HCT116 (cell line): ENCODE measurements at regions not wholly inside any gene's neighbourhood (a gene's known extent, or its start where the extent isn't known, plus 50 kb on each side); places are given as distances from the start of the nearest gene placed in this dataset.

Source experiments
- CEBPB ChIP-seq: IDR thresholded peaks from 2 replicates; pipeline ENCODE4 v1.6.1; 2012; ENCODE audit warnings: low read depth
- EZH2 ChIP-seq: fragments of 200-600 bp; sonication (generic); IDR thresholded peaks from 2 replicates; pipeline ENCODE4 v1.6.1; 2017; ENCODE audit warnings: antibody characterized with exemption, mixed run types
- JUND ChIP-seq: IDR thresholded peaks from 2 replicates; pipeline ENCODE4 v1.6.1; 2012
- MAX ChIP-seq: IDR thresholded peaks from 2 replicates; pipeline ENCODE4 v1.6.1; 2012
- POLR2A ChIP-seq: IDR thresholded peaks from 2 replicates; pipeline ENCODE4 v1.7.0; 2011; ENCODE audit warnings: borderline replicate concordance; ENCODE audit not compliant: insufficient read depth, insufficient read length; ENCODE audit errors: extremely low read depth
- POLR2AphosphoS5 ChIP-seq: IDR thresholded peaks from 2 replicates; pipeline ENCODE4 v1.6.1; 2011; ENCODE audit warnings: mild to moderate bottlenecking, low read depth, low read length, moderate library complexity
- RAD21 ChIP-seq: IDR thresholded peaks from 2 replicates; pipeline ENCODE4 v1.6.1; 2012; ENCODE audit warnings: low read depth, mild to moderate bottlenecking
- REST ChIP-seq: IDR thresholded peaks from 2 replicates; pipeline ENCODE4 v1.6.1; 2012; ENCODE audit warnings: low read depth
- SIN3A ChIP-seq: IDR thresholded peaks from 2 replicates; pipeline ENCODE4 v1.6.1; 2012; ENCODE audit warnings: low read depth
- YY1 ChIP-seq: IDR thresholded peaks from 2 replicates; pipeline ENCODE4 v1.6.1; 2011; ENCODE audit warnings: low read length, low read depth, moderate library complexity, mild to moderate bottlenecking; ENCODE audit not compliant: insufficient replicate concordance; ENCODE audit errors: extremely low read depth
- TF ChIP-seq, protein P1 (sequence below), 3 experiments: fragments of 200-600 bp in 1 of 3; sonication (generic) in 1 of 3; IDR thresholded peaks in 2 of 3; conservative IDR thresholded peaks in 1 of 3; 2 replicates each; pipeline ENCODE4 v1.5.1; 2012 to 2017; ENCODE audit warnings: low read depth in 2 of 3, low read length in 2 of 3, antibody characterized with exemption in 1 of 3, borderline replicate concordance in 1 of 3, control low read depth in 1 of 3, mild to moderate bottlenecking in 1 of 3, mixed read lengths in 1 of 3, mixed run types in 1 of 3, moderate library complexity in 1 of 3; ENCODE audit not compliant: insufficient read depth in 1 of 3
- TF ChIP-seq, protein P2 (sequence below): IDR thresholded peaks from 2 replicates; pipeline ENCODE4 v1.6.1; 2011; ENCODE audit warnings: mild to moderate bottlenecking, low read length, moderate library complexity; ENCODE audit not compliant: insufficient replicate concordance; ENCODE audit errors: extremely low read depth
- TF ChIP-seq, protein P3 (sequence below): IDR thresholded peaks from 2 replicates; pipeline ENCODE4 v1.6.1; 2012

GRCh38 chr11:45048313-45048841 is 97.7 kb upstream of the TP53I11 start:
- TF ChIP-seq POLR2A: no peak
- TF ChIP-seq, protein P1, sequence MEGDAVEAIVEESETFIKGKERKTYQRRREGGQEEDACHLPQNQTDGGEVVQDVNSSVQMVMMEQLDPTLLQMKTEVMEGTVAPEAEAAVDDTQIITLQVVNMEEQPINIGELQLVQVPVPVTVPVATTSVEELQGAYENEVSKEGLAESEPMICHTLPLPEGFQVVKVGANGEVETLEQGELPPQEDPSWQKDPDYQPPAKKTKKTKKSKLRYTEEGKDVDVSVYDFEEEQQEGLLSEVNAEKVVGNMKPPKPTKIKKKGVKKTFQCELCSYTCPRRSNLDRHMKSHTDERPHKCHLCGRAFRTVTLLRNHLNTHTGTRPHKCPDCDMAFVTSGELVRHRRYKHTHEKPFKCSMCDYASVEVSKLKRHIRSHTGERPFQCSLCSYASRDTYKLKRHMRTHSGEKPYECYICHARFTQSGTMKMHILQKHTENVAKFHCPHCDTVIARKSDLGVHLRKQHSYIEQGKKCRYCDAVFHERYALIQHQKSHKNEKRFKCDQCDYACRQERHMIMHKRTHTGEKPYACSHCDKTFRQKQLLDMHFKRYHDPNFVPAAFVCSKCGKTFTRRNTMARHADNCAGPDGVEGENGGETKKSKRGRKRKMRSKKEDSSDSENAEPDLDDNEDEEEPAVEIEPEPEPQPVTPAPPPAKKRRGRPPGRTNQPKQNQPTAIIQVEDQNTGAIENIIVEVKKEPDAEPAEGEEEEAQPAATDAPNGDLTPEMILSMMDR (IDR thresholded peaks at IDR 0.05 in 2 of 3, conservative IDR thresholded peaks at IDR 0.05 in 1 of 3; ENCODE audit: borderline replicate concordance in 1 of 3, insufficient read depth in 1 of 3, low read depth in 2 of 3, low read length in 2 of 3): no peak
- no peak for TF ChIP-seq POLR2AphosphoS5
- TF ChIP-seq, protein P2, sequence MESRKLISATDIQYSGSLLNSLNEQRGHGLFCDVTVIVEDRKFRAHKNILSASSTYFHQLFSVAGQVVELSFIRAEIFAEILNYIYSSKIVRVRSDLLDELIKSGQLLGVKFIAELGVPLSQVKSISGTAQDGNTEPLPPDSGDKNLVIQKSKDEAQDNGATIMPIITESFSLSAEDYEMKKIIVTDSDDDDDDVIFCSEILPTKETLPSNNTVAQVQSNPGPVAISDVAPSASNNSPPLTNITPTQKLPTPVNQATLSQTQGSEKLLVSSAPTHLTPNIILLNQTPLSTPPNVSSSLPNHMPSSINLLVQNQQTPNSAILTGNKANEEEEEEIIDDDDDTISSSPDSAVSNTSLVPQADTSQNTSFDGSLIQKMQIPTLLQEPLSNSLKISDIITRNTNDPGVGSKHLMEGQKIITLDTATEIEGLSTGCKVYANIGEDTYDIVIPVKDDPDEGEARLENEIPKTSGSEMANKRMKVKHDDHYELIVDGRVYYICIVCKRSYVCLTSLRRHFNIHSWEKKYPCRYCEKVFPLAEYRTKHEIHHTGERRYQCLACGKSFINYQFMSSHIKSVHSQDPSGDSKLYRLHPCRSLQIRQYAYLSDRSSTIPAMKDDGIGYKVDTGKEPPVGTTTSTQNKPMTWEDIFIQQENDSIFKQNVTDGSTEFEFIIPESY: no peak
- no peak for TF ChIP-seq JUND
- TF ChIP-seq, protein P3, sequence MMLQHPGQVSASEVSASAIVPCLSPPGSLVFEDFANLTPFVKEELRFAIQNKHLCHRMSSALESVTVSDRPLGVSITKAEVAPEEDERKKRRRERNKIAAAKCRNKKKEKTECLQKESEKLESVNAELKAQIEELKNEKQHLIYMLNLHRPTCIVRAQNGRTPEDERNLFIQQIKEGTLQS: no peak
- no peak for TF ChIP-seq CEBPB
- no peak for TF ChIP-seq REST
- TF ChIP-seq YY1: no peak
- TF ChIP-seq MAX: no peak
- no peak for TF ChIP-seq SIN3A
- TF ChIP-seq RAD21: no peak
- no peak for TF ChIP-seq EZH2
